Activated CD4-positive, alpha-beta T cell treated with anti-CD3 and anti-CD28 coated beads, Interleukin-2, amount 10 ng/mL, durations not matched to agents 7 days and 5 days (primary cell): ENCODE measurements at regions not wholly inside any gene's neighbourhood (a gene's known extent, or its start where the extent isn't known, plus 50 kb on each side); places are given as distances from the start of the nearest gene placed in this dataset.
"Not testable (repeated sequence)": the region's sequence is repeated elsewhere in the genome, so short reads cannot be mapped to it uniquely, and the experiment has no call there.

Experiments used
- CTCF ChIA-PET: fragments of 350-600 bp; sonication (Branson Sonifier 250); formaldehyde crosslinking; loops from one replicate; lab custom pipeline; 2021; ENCODE audit warnings: antibody characterized with exemption; lab: Charles Lee
- POLR2A ChIA-PET: fragments of 350-600 bp; sonication (Branson Sonifier 250); formaldehyde crosslinking; loops from one replicate; lab custom pipeline; 2021; ENCODE audit warnings: antibody characterized with exemption; lab: Charles Lee
- DNase-seq: peaks from one replicate; pipeline ENCODE4 v3.0.0-alpha.2; 2020
- H3K27ac Mint-ChIP-seq: one replicate; pipeline ENCODE4 v1.8.0; 2021; ENCODE audit warnings: mild to moderate bottlenecking, moderate library complexity, mixed read lengths
- H3K27me3 Mint-ChIP-seq: one replicate; pipeline ENCODE4 v1.8.0; 2021; ENCODE audit warnings: mixed read lengths
- H3K36me3 Mint-ChIP-seq: one replicate; pipeline ENCODE4 v1.8.0; 2021; ENCODE audit warnings: low read depth, mixed read lengths
- H3K4me1 Mint-ChIP-seq: one replicate; pipeline ENCODE4 v1.8.0; 2021; ENCODE audit warnings: mixed read lengths
- H3K4me3 Mint-ChIP-seq: one replicate; pipeline ENCODE4 v1.8.0; 2021; ENCODE audit warnings: mild to moderate bottlenecking, moderate library complexity, mixed read lengths
- H3K9me3 Mint-ChIP-seq: one replicate; pipeline ENCODE4 v1.8.0; 2021; ENCODE audit warnings: mixed read lengths

DNA sequence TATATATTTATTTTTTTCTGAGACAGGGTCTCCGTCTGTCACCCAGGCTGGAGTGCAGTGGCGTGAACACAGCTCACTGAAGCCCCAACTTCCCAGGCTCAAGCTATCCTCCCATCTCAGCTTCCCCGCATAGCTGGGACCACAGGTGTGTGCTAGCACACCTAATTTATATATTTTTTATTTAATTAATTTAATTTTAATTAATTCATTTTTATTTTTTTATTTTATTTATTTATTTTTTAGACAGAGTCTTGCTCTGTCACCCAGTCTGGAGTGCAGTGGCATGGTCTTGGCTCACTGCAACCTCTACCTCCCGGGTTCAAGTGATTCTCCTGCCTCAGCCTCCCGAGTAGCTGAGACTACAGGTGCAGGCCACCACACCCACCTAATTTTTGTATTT is 86.9 kb upstream of the CLINT1 start:
- CTCF ChIA-PET = interaction anchor here (0.6 kb wide), 1 partner anchor 202 kb away, joined by 3 read pairs; the partner anchor contains the start of gene LSM11
- H3K36me3 Mint-ChIP-seq, H3K9me3 Mint-ChIP-seq, H3K4me3 Mint-ChIP-seq, H3K4me1 Mint-ChIP-seq, H3K27me3 Mint-ChIP-seq, DNase-seq, POLR2A ChIA-PET, H3K27ac Mint-ChIP-seq: not testable (repeated sequence)

DNA sequence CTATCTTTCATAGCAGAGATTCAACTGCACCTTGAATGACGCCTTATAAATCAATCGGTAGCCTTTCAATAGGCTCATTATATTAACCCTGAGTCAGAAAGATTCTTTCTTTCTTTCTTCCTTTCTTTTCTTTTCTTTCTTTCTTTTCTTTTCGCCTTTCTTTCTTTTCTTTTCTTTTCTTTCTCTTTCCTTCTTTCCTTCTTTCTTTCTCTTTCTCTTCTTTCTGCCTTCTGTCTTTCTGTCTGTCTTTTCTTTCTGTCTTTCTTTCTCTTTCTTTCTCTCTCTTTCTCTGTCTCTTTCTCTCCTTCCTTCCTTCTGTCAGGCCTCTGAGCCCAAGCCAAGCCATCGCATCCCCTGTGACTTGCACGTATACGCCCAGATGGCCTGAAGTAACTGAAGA is 86.0 kb upstream of the CLINT1 start:
- Mint-ChIP-seq H3K27me3 (peaks cover 8% of the 10 kb centered on the region), H3K4me1 (peaks cover 6% of the 10 kb centered on the region), H3K9me3 (no peaks in the 10 kb centered on the region), H3K36me3 (no peaks in the 10 kb centered on the region), H3K27ac (no peak overlapping the region), H3K4me3 (no peak overlapping the region)
- POLR2A ChIA-PET = interaction anchor here (0.6 kb wide), 1 partner anchor 10 kb away, joined by 4 read pairs; no protein-coding TSS in a partner anchor
- CTCF ChIA-PET = interaction anchor here (0.9 kb wide), 1 partner anchor 9 kb away, joined by 3 read pairs; no protein-coding TSS in a partner anchor
- DNase-seq = no peak

DNA sequence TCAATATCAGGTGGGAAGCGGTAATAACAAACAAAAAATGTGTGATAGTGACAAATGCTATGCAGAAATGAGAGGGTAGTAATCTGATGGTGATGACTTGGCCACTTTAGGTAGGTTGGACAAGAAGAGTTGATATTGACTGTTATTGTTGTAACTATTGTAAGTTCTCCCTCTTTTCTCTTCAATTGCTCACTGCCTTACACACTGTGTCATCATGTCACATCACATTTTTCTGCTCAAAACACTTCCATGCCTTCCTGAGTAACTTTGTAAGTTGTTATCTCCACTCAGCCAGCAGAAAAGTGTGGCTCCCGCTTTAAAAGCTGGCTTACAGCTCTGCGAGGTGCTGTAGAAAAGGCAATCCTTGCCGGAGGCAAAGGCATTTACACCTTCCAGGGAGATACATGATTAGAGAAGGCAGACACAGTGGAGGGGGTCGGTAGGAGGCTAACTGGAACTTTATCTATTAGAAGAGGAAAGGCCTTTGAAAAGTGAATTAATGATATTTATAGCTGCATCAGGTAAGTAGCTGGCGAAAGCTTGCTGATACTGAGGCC is 85.2 kb upstream of the CLINT1 start:
- no peak for DNase-seq
- H3K27ac Mint-ChIP-seq = no peak overlapping the region
- no peaks in the 10 kb centered on the region for H3K36me3 Mint-ChIP-seq
- CTCF ChIA-PET = interaction anchor here (0.6 to 1.0 kb wide), 4 partner anchors 10 to 113 kb away, joined by 3 to 4 read pairs (median 3); no protein-coding TSS in a partner anchor
- POLR2A ChIA-PET = interaction anchor here (0.6 kb wide), 1 partner anchor 9 kb away, joined by 4 read pairs; no protein-coding TSS in a partner anchor
- H3K27me3 Mint-ChIP-seq = peaks cover 4% of the 10 kb centered on the region
- H3K4me3 Mint-ChIP-seq = no peak overlapping the region
- no peaks in the 10 kb centered on the region for H3K9me3 Mint-ChIP-seq
- H3K4me1 Mint-ChIP-seq = peaks cover 6% of the 10 kb centered on the region

DNA sequence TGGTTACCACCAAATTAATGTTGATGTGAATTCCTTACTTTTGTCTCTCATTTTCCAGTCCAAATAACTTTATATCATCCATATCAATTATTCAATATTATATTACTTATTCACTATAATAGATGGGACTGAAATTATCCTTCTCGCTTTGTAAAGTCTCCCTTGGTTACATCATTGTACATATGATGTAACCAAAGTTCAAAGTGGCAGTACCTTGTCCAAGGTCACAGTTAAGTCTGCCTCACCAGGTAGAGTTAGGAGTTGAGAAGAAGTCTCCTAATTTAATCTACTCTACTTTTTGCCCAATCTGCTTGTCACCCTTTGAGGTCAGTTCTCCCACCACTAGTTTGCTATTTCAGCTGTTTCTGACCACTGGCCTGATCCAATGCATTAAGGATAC is 83.7 kb upstream of the CLINT1 start:
- no peak overlapping the region for H3K27ac Mint-ChIP-seq
- CTCF ChIA-PET = no interaction called here
- POLR2A ChIA-PET = no interaction called here
- no peak for DNase-seq
- H3K27me3 Mint-ChIP-seq = no peaks in the 10 kb centered on the region
- no peak overlapping the region for H3K4me3 Mint-ChIP-seq
- H3K4me1 Mint-ChIP-seq = no peaks in the 10 kb centered on the region
- no peaks in the 10 kb centered on the region for H3K9me3 Mint-ChIP-seq
- H3K36me3 Mint-ChIP-seq = no peaks in the 10 kb centered on the region

DNA sequence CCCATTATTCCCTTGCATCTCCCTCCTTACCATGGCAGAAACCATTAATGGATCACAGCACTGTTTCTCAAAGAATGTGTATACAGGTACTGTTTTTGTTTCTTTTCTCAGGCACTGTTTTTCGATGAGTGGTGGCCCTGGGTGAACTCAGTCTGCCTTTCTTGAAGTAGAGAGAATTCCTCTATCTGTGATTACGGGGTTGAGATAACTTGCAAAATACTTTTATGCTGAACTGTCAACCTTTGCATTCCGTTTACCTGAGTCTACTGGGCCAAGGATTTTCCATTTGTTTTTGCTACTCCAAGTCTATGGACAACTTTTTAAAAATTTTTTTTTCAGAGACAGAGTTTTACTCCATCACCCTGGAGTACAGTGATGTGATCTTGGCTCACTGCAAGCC is 82.7 kb upstream of the CLINT1 start:
- Mint-ChIP-seq H3K4me1 (no peaks in the 10 kb centered on the region), H3K9me3 (no peaks in the 10 kb centered on the region)
- CTCF ChIA-PET = no interaction called here

DNA sequence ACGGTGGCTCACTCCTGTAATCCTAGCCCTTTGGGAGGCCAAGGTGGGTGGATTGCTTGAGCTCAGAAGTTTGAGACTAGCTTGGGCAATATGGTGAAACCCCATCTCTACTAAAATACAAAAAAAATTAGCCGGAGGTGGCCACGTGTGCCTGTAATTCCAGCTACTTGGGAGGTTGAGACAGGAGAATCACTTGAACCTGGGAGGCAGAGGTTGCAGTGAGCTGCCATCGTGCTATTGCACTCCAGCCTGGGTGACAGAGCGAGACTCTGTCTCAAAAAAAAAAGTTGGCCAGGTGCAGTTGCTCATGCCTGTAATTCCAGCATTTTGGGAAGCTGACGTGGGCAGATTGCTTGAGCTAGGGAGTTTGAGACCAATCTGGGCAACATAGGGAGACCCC is 79.2 kb upstream of the CLINT1 start:
- H3K4me3 Mint-ChIP-seq, DNase-seq, H3K27ac Mint-ChIP-seq, H3K4me1 Mint-ChIP-seq, H3K36me3 Mint-ChIP-seq, H3K27me3 Mint-ChIP-seq, H3K9me3 Mint-ChIP-seq, POLR2A ChIA-PET: not testable (repeated sequence)
- CTCF ChIA-PET = interaction anchor here (0.7 to 0.8 kb wide), 4 partner anchors 31 to 136 kb away, joined by 3 read pairs; no protein-coding TSS in a partner anchor

More for the DNA sequence above, 82.7 kb upstream of the CLINT1 start:
- DNase-seq = no peak
- no peaks in the 10 kb centered on the region for H3K36me3 Mint-ChIP-seq
- H3K27me3 Mint-ChIP-seq = no peaks in the 10 kb centered on the region
- H3K4me3 Mint-ChIP-seq = no peak overlapping the region
- POLR2A ChIA-PET = no interaction called here
- no peak overlapping the region for H3K27ac Mint-ChIP-seq

DNA sequence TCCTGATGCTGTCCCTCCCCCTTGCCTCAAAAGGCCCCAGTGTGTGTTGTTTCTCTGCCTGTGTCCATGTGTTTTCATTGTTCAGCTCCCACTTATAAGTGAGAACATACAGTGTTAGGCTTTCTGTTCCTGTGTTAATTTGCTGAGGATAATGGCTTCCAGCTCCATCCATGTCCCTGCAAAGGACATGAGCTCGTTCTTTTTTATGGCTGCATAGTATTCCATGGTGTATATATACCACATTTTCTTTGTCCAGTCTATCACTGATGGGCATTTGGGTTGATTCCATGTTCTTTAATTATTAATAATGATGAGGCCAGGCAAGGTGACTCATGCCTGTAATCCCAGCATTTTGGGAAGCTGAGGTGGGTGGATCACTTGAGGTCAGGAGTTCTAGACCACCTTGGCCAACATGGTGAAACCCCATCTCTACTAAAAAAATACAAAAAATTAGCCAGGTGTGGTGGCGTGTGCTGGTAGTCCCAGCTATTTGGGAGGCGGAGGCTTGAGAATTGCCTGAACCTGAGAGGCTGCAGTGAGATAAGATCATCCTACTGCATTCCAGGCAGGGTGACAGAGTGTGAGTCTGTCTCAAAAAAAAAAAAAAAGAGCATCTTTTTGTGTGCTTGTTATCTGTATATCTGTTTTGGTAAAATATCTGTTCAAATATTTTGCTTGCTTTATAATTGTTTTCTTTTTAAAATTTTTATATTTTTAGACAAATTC is 78.0 kb upstream of the CLINT1 start:
- H3K27ac Mint-ChIP-seq, DNase-seq, H3K27me3 Mint-ChIP-seq, POLR2A ChIA-PET, H3K4me1 Mint-ChIP-seq, H3K4me3 Mint-ChIP-seq, H3K9me3 Mint-ChIP-seq, H3K36me3 Mint-ChIP-seq: not testable (repeated sequence)
- CTCF ChIA-PET = interaction anchor here (0.6 to 0.7 kb wide), 3 partner anchors 228 to 1496 kb away, joined by 3 to 5 read pairs (median 4); no protein-coding TSS in a partner anchor

DNA sequence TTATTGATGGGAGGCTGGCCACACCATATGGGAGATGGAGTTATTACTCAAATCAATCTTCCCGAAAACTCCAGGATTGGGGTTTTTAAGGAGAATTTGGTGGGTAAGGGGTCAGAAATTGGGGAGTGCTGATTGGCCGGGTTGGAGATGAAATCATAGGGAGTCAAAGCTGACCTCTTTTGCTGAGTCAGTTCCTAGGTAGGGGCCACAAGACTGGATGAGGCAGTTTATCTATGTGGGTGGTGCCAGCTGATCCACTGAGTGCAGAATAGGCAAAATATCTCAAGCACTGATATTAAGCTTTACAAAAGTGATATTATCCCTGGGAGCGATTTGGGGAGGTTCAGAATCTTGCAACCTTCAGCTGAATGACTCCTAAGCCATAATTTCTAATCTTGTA is 75.7 kb upstream of the CLINT1 start:
- H3K4me1 Mint-ChIP-seq = no peaks in the 10 kb centered on the region
- no peak overlapping the region for H3K4me3 Mint-ChIP-seq
- DNase-seq = no peak
- H3K27me3 Mint-ChIP-seq = no peaks in the 10 kb centered on the region
- POLR2A ChIA-PET = interaction anchor here (0.7 kb wide), 1 partner anchor 10 kb away, joined by 4 read pairs; no protein-coding TSS in a partner anchor
- CTCF ChIA-PET = interaction anchor here (1.7 kb wide), 1 partner anchor 14 kb away, joined by 3 read pairs; no protein-coding TSS in a partner anchor
- H3K27ac Mint-ChIP-seq = no peak overlapping the region
- no peaks in the 10 kb centered on the region for H3K36me3 Mint-ChIP-seq
- peaks cover 8% of the 10 kb centered on the region for H3K9me3 Mint-ChIP-seq

DNA sequence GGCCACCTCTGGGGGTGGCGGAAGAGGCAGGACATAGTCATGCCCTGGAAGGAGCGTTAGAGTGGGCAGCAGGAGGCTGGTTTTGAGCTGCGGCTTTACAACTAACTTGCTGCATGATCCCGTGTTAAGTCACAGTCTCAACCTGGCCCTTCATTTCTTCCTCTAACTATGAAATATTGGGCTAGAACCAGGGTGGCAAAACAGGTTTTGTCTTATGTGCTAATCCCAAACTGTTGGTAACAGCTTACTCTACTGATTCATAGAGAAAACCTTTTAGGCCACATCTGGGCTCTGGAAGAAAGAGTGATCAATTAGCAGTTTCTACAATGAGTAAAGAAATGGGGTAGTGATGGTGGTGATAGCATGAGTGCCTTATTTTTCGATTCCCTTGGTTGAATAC is 74.1 kb upstream of the CLINT1 start:
- POLR2A ChIA-PET = no interaction called here
- H3K9me3 Mint-ChIP-seq = peaks cover 8% of the 10 kb centered on the region
- no peaks in the 10 kb centered on the region for H3K36me3 Mint-ChIP-seq
- CTCF ChIA-PET = interaction anchor here (1.3 to 2.2 kb wide), 2 partner anchors 11 to 13 kb away, joined by 3 to 7 read pairs; no protein-coding TSS in a partner anchor
- H3K4me1 Mint-ChIP-seq = no peaks in the 10 kb centered on the region
- no peak overlapping the region for H3K27ac Mint-ChIP-seq
- no peaks in the 10 kb centered on the region for H3K27me3 Mint-ChIP-seq
- H3K4me3 Mint-ChIP-seq = no peak overlapping the region
- no peak for DNase-seq

DNA sequence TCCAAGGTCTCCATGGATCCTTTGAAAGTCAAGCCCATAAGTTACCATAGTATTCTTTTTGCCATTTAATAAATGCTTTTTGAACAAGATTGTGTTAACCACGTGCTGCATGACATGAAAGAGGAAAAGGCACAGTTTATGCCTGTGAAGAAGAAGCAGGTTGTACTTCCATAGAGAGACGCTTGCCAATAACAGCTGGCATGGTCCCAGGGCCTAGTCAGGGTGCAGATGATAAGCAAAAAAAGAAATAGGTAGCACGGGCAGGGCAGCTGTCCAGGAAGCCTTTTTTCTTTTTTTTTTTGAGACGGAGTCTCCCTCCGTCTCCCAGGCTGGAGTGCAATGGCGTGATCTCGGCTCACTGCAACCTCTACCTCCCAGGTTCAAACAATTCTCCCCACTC is 71.8 kb upstream of the CLINT1 start:
- ChIA-PET POLR2A (no interaction called here), CTCF (interaction anchor here (0.6 to 2.2 kb wide), 3 partner anchors 11 to 100 kb away, joined by 3 to 7 read pairs (median 4); no protein-coding TSS in a partner anchor)
- H3K9me3 Mint-ChIP-seq = peaks cover 8% of the 10 kb centered on the region
- no peak overlapping the region for H3K4me3 Mint-ChIP-seq
- DNase-seq = no peak
- no peaks in the 10 kb centered on the region for H3K4me1 Mint-ChIP-seq
- H3K27ac Mint-ChIP-seq = no peak overlapping the region
- no peaks in the 10 kb centered on the region for H3K27me3 Mint-ChIP-seq
- H3K36me3 Mint-ChIP-seq = no peaks in the 10 kb centered on the region

DNA sequence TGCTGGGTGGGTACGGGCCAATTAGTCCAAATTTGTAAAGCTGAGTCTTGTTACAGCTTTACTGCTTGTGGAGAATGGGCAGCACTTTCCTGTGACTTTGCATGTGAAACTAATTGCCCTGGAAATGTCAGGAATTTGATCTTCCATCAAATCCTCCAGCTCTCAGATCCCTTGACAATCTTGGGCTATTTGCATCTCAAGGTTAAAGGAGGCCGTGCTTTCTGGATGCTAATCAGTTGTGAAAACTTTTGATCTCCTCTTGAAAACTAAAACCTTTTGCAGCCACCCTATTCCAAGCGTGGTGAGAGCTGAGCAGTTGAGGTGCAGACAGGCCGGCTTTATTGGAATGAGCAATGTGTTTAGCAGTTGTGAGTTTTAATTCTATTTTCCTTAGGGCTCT is 68.0 kb upstream of the CLINT1 start:
- CTCF ChIA-PET = no interaction called here
- DNase-seq = no peak
- Mint-ChIP-seq H3K4me3 (no peak overlapping the region), H3K27me3 (no peaks in the 10 kb centered on the region), H3K36me3 (no peaks in the 10 kb centered on the region), H3K4me1 (peaks cover 5% of the 10 kb centered on the region), H3K9me3 (no peaks in the 10 kb centered on the region), H3K27ac (no peak overlapping the region)
- POLR2A ChIA-PET = no interaction called here

DNA sequence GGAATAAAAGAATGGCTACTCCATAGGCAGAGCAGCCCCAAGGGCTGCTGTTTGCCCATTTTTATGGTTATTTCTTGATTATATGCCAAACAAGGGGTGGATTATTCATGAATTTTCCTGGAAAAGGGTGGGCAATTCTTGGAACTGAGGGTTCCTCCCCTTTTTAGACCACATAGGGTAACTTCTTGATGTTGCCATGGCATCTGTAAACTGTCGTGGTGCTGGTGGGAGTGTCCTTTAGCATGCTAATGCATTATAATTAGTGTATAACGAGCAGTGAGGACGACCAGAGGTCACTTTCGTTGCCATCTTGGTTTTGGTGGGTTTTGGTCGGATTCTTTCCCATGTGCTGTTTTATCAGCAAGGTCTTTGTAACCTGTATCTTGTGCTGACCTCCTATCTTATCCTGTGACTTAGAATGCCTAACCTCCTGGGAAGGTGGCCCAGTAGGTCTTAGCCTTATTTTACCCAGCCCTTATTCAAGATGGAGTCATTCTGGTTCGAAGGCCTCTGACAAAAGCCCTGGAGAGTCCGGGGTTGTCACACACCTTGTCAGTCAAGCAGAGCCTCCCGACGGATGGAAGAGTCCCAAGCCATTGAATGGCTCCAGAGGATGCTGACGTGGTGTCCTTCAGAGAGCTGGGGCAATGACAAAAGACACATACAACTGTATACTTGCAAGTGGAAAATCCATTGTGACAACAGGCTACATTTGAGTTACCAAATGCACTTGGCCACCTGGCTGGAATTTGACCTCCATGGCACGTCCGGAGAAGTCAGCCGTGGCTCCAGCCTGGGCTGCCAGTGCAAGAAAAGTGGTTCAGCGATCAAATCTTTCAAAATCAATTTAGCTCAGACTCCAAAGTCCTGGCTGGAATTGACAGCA is 67.1 kb upstream of the CLINT1 start:
- ChIA-PET CTCF (no interaction called here), POLR2A (no interaction called here)
- Mint-ChIP-seq H3K36me3 (no peaks in the 10 kb centered on the region), H3K9me3 (no peaks in the 10 kb centered on the region), H3K27ac (no peak overlapping the region), H3K4me1 (peaks cover 5% of the 10 kb centered on the region), H3K27me3 (no peaks in the 10 kb centered on the region), H3K4me3 (no peak overlapping the region)
- DNase-seq = no peak
